ENCODE measurements at regions not wholly inside any gene's neighbourhood (a gene's known extent, or its start where the extent isn't known, plus 50 kb on each side); places are given as distances from the start of the nearest gene placed in this dataset.

GRCh38 chr3:110526777-110527727 lies 544.6 kb upstream of the NECTIN3 start:
- TF ChIP-seq POLR2A (IDR thresholded peaks at IDR 0.05; ENCODE audit: low read depth, low read length) (no peak), POLR2AphosphoS5 (IDR thresholded peaks at IDR 0.05; ENCODE audit: low read depth, low read length) (no peak), TAF1 (IDR thresholded peaks at IDR 0.05; ENCODE audit: borderline replicate concordance, low read depth, low read length) (no peak)

Measured in GM12892 (cell line).